ENCODE measurements at regions not wholly inside any gene's neighbourhood (a gene's known extent, or its start where the extent isn't known, plus 50 kb on each side); places are given as distances from the start of the nearest gene placed in this dataset.
"Not testable (repeated sequence)": the region's sequence is repeated elsewhere in the genome, so short reads cannot be mapped to it uniquely, and the experiment has no call there.

- peak in 1 of 2 donors; percentile 45 for DNase-seq
These were observed 115.0 kb upstream of the VEPH1 start for GRCh38 chr3:157618075-157618760.

- no peak for DNase-seq
These were observed 111.7 kb upstream of the VEPH1 start for GRCh38 chr3:157614896-157615295.

- no peak for DNase-seq
These were observed 108.4 kb upstream of the VEPH1 start for GRCh38 chr3:157611536-157612076.

- no peak for DNase-seq
These were observed 107.8 kb upstream of the VEPH1 start for GRCh38 chr3:157610876-157611535.

DNA sequence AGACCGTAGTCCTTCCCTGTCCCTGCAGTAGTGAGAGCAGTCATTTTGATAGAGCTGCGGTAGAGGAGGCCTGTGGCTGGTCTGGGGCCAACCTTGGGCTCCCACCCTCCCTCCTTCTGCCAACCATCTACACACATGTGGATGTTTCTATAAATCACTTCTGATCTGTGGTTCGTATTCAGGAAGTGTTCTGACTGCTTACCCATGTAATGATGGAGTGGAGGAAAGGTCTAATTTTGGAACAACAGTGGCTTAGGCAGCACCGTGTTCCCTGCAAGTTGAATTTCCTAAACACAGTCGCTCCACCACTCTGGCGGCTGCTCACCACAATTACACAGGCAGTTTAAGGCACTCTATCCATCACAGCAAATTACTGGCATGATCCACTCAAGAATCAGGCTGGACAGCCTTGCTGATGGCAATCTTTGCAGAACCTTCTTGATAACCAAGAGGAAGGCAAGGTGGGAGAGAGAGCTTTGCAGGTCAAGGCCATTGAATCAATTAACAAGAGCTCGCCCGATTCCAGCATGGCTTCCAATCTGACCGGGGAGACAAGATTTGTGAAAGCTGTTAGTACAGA lies 104.7 kb upstream of the VEPH1 start:
- no peak for DNase-seq

- DNase-seq, result no peak
These were observed 103.6 kb upstream of the VEPH1 start for GRCh38 chr3:157606852-157607197.

- DNase-seq, result peak; percentile 48 to 53
These were observed 103.0 kb upstream of the VEPH1 start for GRCh38 chr3:157606011-157606851.

DNA sequence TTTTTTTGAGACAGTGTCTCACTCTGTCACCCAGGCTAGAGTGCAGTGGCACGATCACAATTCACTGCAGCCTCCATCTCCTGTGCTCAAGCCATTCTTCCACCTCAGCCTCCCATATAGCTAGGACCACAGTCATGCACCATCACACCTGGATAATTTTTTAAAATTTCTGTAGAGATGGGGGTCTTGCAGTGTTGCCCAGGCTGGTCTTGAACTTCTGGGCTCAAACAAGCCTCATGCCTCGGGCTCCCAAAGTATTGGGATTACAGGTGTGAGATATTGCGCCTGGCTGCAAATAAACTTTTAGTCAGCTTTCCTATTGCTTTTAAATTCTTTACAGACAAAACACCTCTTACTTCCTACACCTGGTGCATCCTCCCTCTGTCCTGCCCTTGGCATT lies 102.1 kb upstream of the VEPH1 start:
- no peak for DNase-seq

GRCh38 chr3:157602424-157602823 lies 99.2 kb upstream of the VEPH1 start:
- no peak for DNase-seq

- DNase-seq, result no peak
These were observed 92.0 kb upstream of the VEPH1 start for GRCh38 chr3:157595259-157595658.

GRCh38 chr3:157594413-157594812 lies 91.2 kb upstream of the VEPH1 start:
- DNase-seq, result no peak

DNA sequence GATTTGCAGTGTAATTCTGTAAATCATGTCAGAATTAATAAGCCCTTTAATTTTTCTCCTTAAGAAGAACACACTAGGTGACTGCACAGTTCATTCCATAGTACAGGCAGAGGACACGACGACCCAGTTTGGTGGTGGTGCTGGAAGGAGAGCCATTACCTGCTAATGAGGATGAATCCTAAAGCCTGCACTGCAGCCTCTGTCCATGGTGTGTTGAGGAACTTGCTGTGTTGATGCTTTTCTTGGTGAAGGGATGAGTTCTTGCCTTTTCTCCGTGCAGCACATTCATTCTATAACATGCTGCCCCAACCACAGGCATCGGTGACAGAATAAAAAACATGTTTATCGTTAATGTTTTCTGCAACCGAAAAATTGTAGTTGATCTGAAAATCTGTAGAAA lies 89.6 kb upstream of the VEPH1 start:
- no peak for DNase-seq

DNA sequence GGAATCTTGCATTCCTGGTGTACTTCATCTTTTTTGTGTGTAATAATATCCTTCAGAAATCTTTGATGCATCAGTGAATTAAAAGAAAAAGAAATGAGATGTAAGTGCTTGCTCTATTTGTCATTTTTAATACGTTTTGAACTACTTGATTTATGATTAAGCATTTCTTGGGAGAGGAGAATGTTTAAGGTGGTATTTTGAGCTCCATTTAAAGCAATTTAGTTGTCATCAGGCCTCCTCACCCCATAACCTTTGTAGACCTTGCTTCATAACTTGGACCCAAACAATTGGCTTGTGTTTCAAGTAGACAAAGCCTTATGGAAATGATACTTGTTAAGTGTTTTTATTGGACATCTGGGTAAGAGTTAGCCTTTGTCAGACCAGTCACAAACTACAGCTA lies 87.1 kb upstream of the VEPH1 start:
- no peak for DNase-seq

- DNase-seq, result no peak
These were observed 86.0 kb upstream of the VEPH1 start for GRCh38 chr3:157589211-157589610.

GRCh38 chr3:157588386-157589060 lies 85.3 kb upstream of the VEPH1 start:
- no peak for DNase-seq

GRCh38 chr3:157586293-157586692 lies 83.1 kb upstream of the VEPH1 start:
- DNase-seq, result no peak

GRCh38 chr3:157585386-157585785 lies 82.2 kb upstream of the VEPH1 start:
- no peak for DNase-seq

- DNase-seq, result no peak
These were observed 79.4 kb upstream of the VEPH1 start for GRCh38 chr3:157582637-157582973.

DNA sequence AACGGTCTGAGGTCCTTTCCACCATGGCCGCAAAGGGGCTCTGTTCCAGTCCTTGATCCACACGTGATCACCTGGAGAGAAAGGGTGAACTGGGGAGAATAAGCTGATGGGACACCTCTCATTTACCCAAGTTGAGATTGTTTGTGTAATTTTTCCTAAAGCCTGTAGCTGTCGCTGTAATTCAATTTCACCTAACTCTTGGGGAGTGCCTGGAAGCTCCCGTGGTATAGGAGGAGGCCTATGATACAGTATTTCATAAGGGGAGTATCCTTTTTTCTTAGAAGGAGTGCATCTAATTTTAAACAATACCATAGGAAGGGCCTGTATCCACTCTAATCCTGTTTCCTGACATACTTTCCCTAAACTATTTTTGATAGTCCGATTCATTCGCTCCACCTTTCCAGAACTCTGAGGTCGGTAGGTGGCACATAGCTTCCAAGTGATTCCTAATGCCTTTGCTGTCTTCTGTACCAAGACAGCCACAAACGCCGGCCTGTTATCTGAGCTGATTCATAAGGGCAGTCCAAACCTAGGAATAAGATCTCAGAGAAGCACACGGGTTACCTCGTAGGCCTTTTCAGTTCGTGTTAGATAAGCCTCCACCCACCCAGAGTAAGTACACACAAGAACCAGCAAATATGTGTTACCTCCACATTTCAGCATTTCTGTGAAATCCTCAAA lies 78.9 kb upstream of the VEPH1 start:
- DNase-seq, result not testable (repeated sequence)

DNA sequence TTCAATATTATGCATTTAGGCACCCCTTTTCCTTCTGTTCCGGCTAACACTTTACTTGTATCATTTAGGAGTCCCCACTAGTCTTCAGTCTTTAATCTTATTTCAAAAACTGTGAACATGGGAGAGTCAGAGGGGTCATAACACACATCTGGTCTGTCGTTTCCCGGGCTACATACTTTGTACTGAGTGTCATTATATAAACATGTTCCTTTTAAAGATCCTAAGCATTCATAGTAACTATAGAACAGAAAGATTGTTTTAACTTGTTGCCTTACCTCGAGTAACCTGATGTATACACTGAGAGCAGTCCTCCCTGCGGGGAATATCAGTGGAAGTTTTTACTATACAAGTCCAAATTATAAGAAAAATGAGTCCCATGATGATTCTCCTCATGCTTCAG lies 78.2 kb upstream of the VEPH1 start:
- no peak for DNase-seq

- DNase-seq, result no peak
These were observed 75.0 kb upstream of the VEPH1 start for GRCh38 chr3:157578181-157578580.

- DNase-seq, result no peak
These were observed 71.3 kb upstream of the VEPH1 start for GRCh38 chr3:157574531-157574930.

Data from CD4-positive, alpha-beta T cell treated with Interleukin-1 beta for 1 hour (primary cell).